ENCODE measurements at regions not wholly inside any gene's neighbourhood (a gene's known extent, or its start where the extent isn't known, plus 50 kb on each side); places are given as distances from the start of the nearest gene placed in this dataset.

DNA sequence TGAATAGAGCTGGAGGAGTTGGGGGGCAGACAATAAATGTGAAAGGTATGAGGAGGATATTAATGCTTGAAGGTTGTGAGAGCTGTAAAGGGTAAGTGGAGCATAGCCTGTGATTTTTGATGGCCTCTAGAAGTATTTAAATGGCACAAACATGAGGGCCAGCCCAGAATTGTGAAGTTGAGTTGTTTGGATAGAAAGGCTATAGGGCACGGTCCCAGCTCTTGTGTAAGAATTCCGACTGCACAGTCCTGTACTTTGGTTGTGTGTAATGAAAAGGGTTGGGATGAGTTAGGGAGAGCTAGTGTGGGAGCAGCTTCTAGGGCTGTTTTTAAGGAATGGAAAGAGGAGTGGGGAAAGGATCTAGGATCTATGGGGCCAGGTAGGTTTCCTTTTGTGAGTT lies 665.5 kb downstream of the USP25 start:
- no peaks in the 10 kb centered on the region for H3K4me1 ChIP-seq (replicated peaks)
- no peak overlapping the region for H3K4me3 ChIP-seq
- DNase-seq (ENCODE audit: low read depth in 1 of 2, low spot score in 2 of 2): no peak
- no peaks in the 10 kb centered on the region for H3K9me3 ChIP-seq (replicated peaks)
- H3K27me3 ChIP-seq (replicated peaks): no peaks in the 10 kb centered on the region
- no peaks in the 10 kb centered on the region for H3K36me3 ChIP-seq
- H3K27ac ChIP-seq: no peak overlapping the region

- Histone ChIP-seq H3K36me3 (no peaks in the 10 kb centered on the region), H3K9me3 (replicated peaks) (no peaks in the 10 kb centered on the region), H3K27ac (no peak overlapping the region), H3K27me3 (replicated peaks) (no peaks in the 10 kb centered on the region), H3K4me1 (replicated peaks) (no peaks in the 10 kb centered on the region), H3K4me3 (no peak overlapping the region)
- no peak for DNase-seq (ENCODE audit: low read depth in 1 of 2, low spot score in 2 of 2)
Measured at GRCh38 chr21:16402752-16403151, 673.0 kb downstream of the USP25 start.

- Histone ChIP-seq H3K4me1 (replicated peaks) (no peaks in the 10 kb centered on the region), H3K27ac (no peak overlapping the region), H3K27me3 (replicated peaks) (no peaks in the 10 kb centered on the region), H3K4me3 (no peak overlapping the region), H3K9me3 (replicated peaks) (no peaks in the 10 kb centered on the region), H3K36me3 (no peaks in the 10 kb centered on the region)
- no peak for DNase-seq (ENCODE audit: low read depth in 1 of 2, low spot score in 2 of 2)
Measured at GRCh38 chr21:16404776-16405175, 675.0 kb downstream of the USP25 start.

DNA sequence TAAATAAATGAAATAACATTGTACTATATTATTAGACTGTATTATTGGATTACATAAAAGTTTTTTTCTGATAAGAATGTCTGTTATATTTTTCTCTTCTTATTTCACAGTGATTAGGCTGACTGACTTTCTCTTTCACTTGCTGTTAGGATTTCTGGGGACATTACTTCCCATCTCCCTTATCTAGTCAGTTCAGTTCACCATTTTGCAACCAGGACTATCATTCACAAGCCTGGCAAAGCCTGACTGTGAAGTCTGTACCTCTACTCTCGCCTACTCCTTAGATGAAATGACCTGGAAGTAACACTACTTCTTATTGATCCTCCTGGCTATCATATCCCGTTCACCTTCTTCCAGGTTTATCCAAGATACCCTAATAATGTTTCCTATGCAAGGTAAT lies 676.6 kb downstream of the USP25 start:
- Histone ChIP-seq H3K36me3 (no peaks in the 10 kb centered on the region), H3K9me3 (replicated peaks) (no peaks in the 10 kb centered on the region), H3K27me3 (replicated peaks) (no peaks in the 10 kb centered on the region), H3K4me3 (no peak overlapping the region), H3K4me1 (replicated peaks) (no peaks in the 10 kb centered on the region), H3K27ac (no peak overlapping the region)
- no peak for DNase-seq (ENCODE audit: low read depth in 1 of 2, low spot score in 2 of 2)

GRCh38 chr21:16407403-16408240 lies 677.8 kb downstream of the USP25 start:
- Histone ChIP-seq H3K27ac (no peak overlapping the region), H3K4me3 (no peak overlapping the region), H3K4me1 (replicated peaks) (no peaks in the 10 kb centered on the region), H3K36me3 (no peaks in the 10 kb centered on the region), H3K27me3 (replicated peaks) (no peaks in the 10 kb centered on the region), H3K9me3 (replicated peaks) (no peaks in the 10 kb centered on the region)
- DNase-seq (ENCODE audit: low read depth in 1 of 2, low spot score in 2 of 2): no peak

- no peak overlapping the region for H3K27ac ChIP-seq
- DNase-seq (ENCODE audit: low read depth in 1 of 2, low spot score in 2 of 2): no peak
- no peaks in the 10 kb centered on the region for H3K9me3 ChIP-seq (replicated peaks)
- H3K4me1 ChIP-seq (replicated peaks): no peaks in the 10 kb centered on the region
- H3K27me3 ChIP-seq (replicated peaks): no peaks in the 10 kb centered on the region
- H3K4me3 ChIP-seq: no peak overlapping the region
- H3K36me3 ChIP-seq: no peaks in the 10 kb centered on the region
Measured at GRCh38 chr21:16408280-16408679, 678.5 kb downstream of the USP25 start.

DNA sequence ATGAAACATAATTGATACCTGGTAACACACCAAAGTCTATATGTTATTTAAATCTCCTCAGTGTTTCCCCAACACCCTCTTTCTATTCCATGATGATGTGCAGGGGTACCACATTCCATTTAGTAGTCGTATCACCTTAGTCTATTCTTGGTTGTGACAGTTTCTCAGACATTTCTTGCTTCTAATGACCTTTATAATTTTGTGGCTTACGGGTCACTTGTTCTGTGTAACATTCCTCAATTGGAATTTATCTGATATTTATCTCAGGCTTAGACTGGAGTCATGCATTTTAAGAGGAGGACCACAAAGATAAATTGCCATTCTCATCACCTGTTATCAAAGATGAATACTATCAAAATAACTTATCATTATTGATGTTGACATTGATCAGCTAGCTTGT lies 679.6 kb downstream of the USP25 start:
- Histone ChIP-seq H3K27me3 (replicated peaks) (no peaks in the 10 kb centered on the region), H3K36me3 (no peaks in the 10 kb centered on the region), H3K9me3 (replicated peaks) (no peaks in the 10 kb centered on the region), H3K4me3 (no peak overlapping the region), H3K27ac (no peak overlapping the region), H3K4me1 (replicated peaks) (no peaks in the 10 kb centered on the region)
- no peak for DNase-seq (ENCODE audit: low read depth in 1 of 2, low spot score in 2 of 2)

DNA sequence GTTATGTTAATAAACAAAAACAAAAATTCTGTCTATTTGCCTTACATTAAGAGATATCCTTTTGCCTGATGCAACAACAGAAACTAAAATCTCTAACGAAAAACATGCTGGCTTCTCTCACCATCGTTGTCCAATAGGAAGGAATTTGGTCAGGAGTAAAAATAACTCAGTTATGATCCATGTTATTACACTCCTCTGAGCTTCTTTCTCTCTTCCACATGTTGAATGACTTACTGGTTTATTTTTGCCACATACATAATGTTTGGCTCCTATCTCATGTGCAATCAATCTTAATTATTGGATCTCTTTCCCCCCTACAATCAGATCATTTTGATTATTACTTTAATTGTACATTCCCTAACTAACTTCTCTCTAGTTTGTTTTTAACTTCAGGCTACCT lies 688.4 kb downstream of the USP25 start:
- Histone ChIP-seq H3K4me1 (replicated peaks) (no peaks in the 10 kb centered on the region; the same call in 1 of the 2 replicates), H3K9me3 (replicated peaks) (no peaks in the 10 kb centered on the region), H3K27me3 (replicated peaks) (no peaks in the 10 kb centered on the region), H3K4me3 (no peak overlapping the region), H3K27ac (no peak overlapping the region), H3K36me3 (no peaks in the 10 kb centered on the region)
- no peak for DNase-seq (ENCODE audit: low read depth in 1 of 2, low spot score in 2 of 2)

- Histone ChIP-seq H3K27ac (no peak overlapping the region), H3K4me1 (replicated peaks) (no peaks in the 10 kb centered on the region; the same call in 1 of the 2 replicates), H3K36me3 (no peaks in the 10 kb centered on the region), H3K27me3 (replicated peaks) (no peaks in the 10 kb centered on the region), H3K4me3 (no peak overlapping the region), H3K9me3 (replicated peaks) (no peaks in the 10 kb centered on the region)
- no peak for DNase-seq (ENCODE audit: low read depth in 1 of 2, low spot score in 2 of 2)
Measured at GRCh38 chr21:16418642-16419041, 688.9 kb downstream of the USP25 start.

DNA sequence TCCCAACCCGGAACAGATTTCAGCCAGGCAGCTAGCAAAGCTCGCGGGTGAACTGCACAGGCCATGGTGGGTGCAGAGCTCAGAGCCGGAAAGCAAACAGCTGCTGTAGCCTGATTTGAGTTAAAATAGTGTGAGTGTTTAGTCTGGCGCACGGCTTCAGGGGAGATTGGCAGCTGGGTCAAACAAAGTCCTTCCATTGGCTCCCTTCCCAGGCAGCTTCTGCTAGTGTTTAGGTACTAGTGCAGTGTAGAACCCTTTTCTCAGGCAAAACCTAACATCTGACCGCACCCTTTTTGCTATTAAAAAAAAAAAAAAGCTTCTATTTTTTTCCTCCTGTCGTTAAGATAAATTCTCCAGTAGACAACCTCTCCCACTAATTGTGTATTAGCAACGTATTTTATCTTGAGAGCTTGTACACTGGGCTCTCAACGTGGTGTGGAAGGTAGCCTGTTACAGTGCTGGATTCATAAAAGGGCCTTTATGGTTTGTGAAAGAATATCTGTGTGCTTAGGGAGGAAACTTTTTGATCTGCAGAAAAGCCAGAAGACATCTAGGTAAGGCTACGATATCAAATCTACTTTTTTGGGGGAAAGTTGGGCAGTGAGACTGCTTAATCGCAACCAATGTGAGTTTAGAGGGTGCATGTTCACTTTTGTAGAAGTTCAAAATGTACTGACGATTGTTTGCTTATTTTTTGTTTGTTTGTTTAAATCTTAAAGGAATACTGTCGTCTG lies 689.6 kb downstream of the USP25 start:
- DNase-seq (ENCODE audit: low read depth in 1 of 2, low spot score in 2 of 2): peak; percentile 65
- Histone ChIP-seq H3K4me1 (replicated peaks) (no peaks in the 10 kb centered on the region; the same call in 1 of the 2 replicates), H3K36me3 (no peaks in the 10 kb centered on the region), H3K9me3 (replicated peaks) (no peaks in the 10 kb centered on the region), H3K27me3 (replicated peaks) (no peaks in the 10 kb centered on the region), H3K4me3 (peak overlapping the region; percentile 30), H3K27ac (peak overlapping the region; percentile 23; the same call in 1 of the 2 replicates)

GRCh38 chr21:16420031-16420724 lies 690.4 kb downstream of the USP25 start:
- Histone ChIP-seq H3K27ac (peak overlapping the region; percentile 28; the same call in 1 of the 2 replicates), H3K36me3 (no peaks in the 10 kb centered on the region), H3K27me3 (replicated peaks) (no peaks in the 10 kb centered on the region), H3K4me3 (peak overlapping the region; percentile 30), H3K4me1 (replicated peaks) (no peaks in the 10 kb centered on the region; the same call in none of the 2 replicates), H3K9me3 (replicated peaks) (no peaks in the 10 kb centered on the region)
- DNase-seq (ENCODE audit: low read depth in 1 of 2, low spot score in 2 of 2): peak; percentile 42 to 64

GRCh38 chr21:16421007-16421406 lies 691.2 kb downstream of the USP25 start:
- peak overlapping the region; percentile 30 for H3K4me3 ChIP-seq

DNA sequence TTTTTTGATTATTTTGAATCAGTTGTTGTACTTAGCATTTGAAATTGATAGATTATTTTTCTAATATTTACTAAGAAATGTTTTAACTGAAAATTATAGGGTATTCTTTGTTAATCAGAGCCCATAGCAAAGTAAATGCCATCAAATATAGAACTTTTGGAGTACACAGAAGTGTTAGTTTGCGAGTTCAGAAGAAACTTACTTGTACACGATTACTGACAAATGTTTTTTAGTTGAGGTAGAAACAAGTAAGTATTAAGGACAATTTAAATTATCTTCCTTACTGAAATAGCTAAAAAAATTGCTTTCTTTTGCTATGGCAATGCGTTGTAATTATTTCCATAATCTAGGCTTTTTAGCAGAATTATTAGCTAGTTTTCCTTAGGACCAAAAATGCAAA lies 692.2 kb downstream of the USP25 start:
- Histone ChIP-seq H3K4me1 (replicated peaks) (no peaks in the 10 kb centered on the region; the same call in none of the 2 replicates), H3K27ac (peak overlapping the region; percentile 24; the same call in 1 of the 2 replicates), H3K36me3 (no peaks in the 10 kb centered on the region), H3K27me3 (replicated peaks) (no peaks in the 10 kb centered on the region), H3K9me3 (replicated peaks) (no peaks in the 10 kb centered on the region), H3K4me3 (no peak overlapping the region)
- peak in 1 of 2 experiments; percentile 20 for DNase-seq (ENCODE audit: low read depth in 1 of 2, low spot score in 2 of 2)

More at GRCh38 chr21:16421007-16421406, 691.2 kb downstream of the USP25 start:
- DNase-seq (ENCODE audit: low read depth in 1 of 2, low spot score in 2 of 2): no peak
- peak overlapping the region; percentile 28; the same call in 1 of the 2 replicates for H3K27ac ChIP-seq
- H3K4me1 ChIP-seq (replicated peaks): no peaks in the 10 kb centered on the region; the same call in none of the 2 replicates
- H3K36me3 ChIP-seq: no peaks in the 10 kb centered on the region
- no peaks in the 10 kb centered on the region for H3K27me3 ChIP-seq (replicated peaks)
- no peaks in the 10 kb centered on the region for H3K9me3 ChIP-seq (replicated peaks)
